ENCODE measurements at regions not wholly inside any gene's neighbourhood (a gene's known extent, or its start where the extent isn't known, plus 50 kb on each side); places are given as distances from the start of the nearest gene placed in this dataset.

DNA sequence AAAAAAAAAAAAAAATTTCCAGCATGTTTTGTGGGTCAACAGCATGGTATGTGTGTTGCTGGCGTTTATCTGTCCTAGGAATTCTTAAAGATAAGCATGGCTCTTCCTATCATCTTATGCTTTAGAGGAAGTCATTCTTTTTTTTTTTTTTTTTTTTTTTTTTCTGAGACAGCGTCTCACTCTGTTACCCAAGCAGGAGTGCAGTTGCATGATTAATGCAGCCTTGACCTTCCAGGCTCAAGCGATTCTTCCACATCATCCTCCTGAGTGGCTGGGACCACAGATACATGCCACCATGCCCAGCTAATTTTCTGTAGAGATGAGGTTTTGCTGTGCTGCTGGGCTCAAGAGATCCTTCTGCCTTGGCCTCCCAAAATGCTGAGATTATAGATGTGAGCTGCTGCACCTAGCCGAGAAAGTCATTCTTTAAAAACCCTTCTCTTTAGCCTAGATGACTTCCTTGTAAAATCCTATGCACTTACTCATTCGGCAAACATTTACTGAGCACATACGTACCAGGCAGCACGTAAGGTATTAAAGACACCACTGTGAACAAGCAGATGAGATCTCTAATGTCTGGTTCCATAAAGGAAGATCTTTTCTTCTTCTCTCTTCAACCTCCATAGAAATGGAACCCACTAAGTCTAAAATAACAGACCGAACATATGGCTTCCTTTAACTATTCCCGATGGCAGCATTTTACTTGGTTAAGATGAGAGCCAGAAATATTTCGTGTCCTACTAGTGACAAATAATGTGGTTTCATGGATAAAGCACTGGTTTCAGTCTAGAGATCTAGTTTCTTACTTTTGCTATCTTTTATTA is 122.4 kb downstream of the RIN2 start (continued):
- TF ChIP-seq ZNF800 (CRISPR knock-in tag; IDR thresholded peaks at IDR 0.05) (no peak), ZNF598 (CRISPR knock-in tag; IDR thresholded peaks at IDR 0.05; ENCODE audit: borderline replicate concordance) (no peak), RXRB (CRISPR knock-in tag; IDR thresholded peaks at IDR 0.05; ENCODE audit: borderline replicate concordance) (peak; percentile 61), EP300 (IDR thresholded peaks at IDR 0.05; ENCODE audit: low read depth in 2 of 2, low read length in 2 of 2) (peak in 1 of 2 experiments; percentile 83; a peak in 3 of 4 replicates), EP300 (CRISPR knock-in tag; IDR thresholded peaks at IDR 0.05; ENCODE audit: borderline replicate concordance) (no peak), PLRG1 (conservative IDR thresholded peaks at IDR 0.05) (no peak), DNMT3B (CRISPR knock-in tag; conservative IDR thresholded peaks at IDR 0.05) (no peak), ZNF589 (CRISPR knock-in tag; conservative IDR thresholded peaks at IDR 0.05) (no peak), MYPOP (CRISPR knock-in tag; IDR thresholded peaks at IDR 0.05) (no peak), AKAP8 (CRISPR knock-in tag; IDR thresholded peaks at IDR 0.05) (no peak), TBX2 (CRISPR knock-in tag; IDR thresholded peaks at IDR 0.05; ENCODE audit: borderline replicate concordance) (peak; percentile 49; the same call in 1 of the 2 replicates), MED13 (CRISPR knock-in tag; IDR thresholded peaks at IDR 0.05) (no peak), ZBTB20 (CRISPR knock-in tag; IDR thresholded peaks at IDR 0.05; ENCODE audit: borderline replicate concordance, low read depth) (peak; percentile 45; the same call in 1 of the 2 replicates), ZNF841 (CRISPR knock-in tag; IDR thresholded peaks at IDR 0.05; ENCODE audit: borderline replicate concordance) (no peak), NR2F2 (IDR thresholded peaks at IDR 0.05; ENCODE audit: borderline replicate concordance, low read depth) (no peak), SP4 (CRISPR knock-in tag; IDR thresholded peaks at IDR 0.05) (no peak), ZFP91 (CRISPR knock-in tag; IDR thresholded peaks at IDR 0.05; ENCODE audit: borderline replicate concordance) (no peak), REST (IDR thresholded peaks at IDR 0.05; ENCODE audit: borderline replicate concordance in 1 of 2, low read depth in 1 of 2, low read length in 2 of 2) (no peak), MAFK (conservative IDR thresholded peaks at IDR 0.05 in 1 of 2, IDR thresholded peaks at IDR 0.05 in 1 of 2; ENCODE audit: low read length in 2 of 2) (0 out of 4 replicates have a peak, but pooled peaks of 1 of the 2 experiments have one; percentile 0)
- TF ChIP-seq, protein P1, sequence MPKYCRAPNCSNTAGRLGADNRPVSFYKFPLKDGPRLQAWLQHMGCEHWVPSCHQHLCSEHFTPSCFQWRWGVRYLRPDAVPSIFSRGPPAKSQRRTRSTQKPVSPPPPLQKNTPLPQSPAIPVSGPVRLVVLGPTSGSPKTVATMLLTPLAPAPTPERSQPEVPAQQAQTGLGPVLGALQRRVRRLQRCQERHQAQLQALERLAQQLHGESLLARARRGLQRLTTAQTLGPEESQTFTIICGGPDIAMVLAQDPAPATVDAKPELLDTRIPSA (CRISPR knock-in tag; IDR thresholded peaks at IDR 0.05; ENCODE audit: borderline replicate concordance) = no peak

Data from HepG2 (cell line).